Ectodermal cell (in vitro differentiated cells): ENCODE measurements at regions not wholly inside any gene's neighbourhood (a gene's known extent, or its start where the extent isn't known, plus 50 kb on each side); places are given as distances from the start of the nearest gene placed in this dataset.

ENCODE experiments used
- H3K27ac ChIP-seq: 2 replicates; pipeline ENCODE4 v1.7.0; 2013; ENCODE audit warnings: mild to moderate bottlenecking, low read depth, low read length; ENCODE audit not compliant: insufficient read depth, poor library complexity, severe bottlenecking
- H3K27me3 ChIP-seq: 2 replicates; pipeline ENCODE4 v1.7.0; 2013; ENCODE audit warnings: mild to moderate bottlenecking, low read length; ENCODE audit not compliant: insufficient read depth, control insufficient read depth, poor library complexity, severe bottlenecking
- H3K36me3 ChIP-seq: one replicate; pipeline ENCODE4 v1.7.0; 2013; ENCODE audit warnings: low read length; ENCODE audit not compliant: control insufficient read depth, insufficient read depth
- H3K4me1 ChIP-seq: one replicate; pipeline ENCODE4 v1.7.0; 2013; ENCODE audit warnings: low read length; ENCODE audit not compliant: control insufficient read depth, insufficient read depth
- H3K4me3 ChIP-seq: 2 replicates; pipeline ENCODE4 v1.7.0; 2013; ENCODE audit warnings: low read depth, low read length, control low read depth; ENCODE audit not compliant: insufficient read depth
- H3K9me3 ChIP-seq: 2 replicates; pipeline ENCODE4 v1.7.0; 2013; ENCODE audit warnings: mild to moderate bottlenecking, low read length, moderate library complexity; ENCODE audit not compliant: control insufficient read depth
- WGBS, 2 experiments: methylation state at CpG; one replicate each; pipeline ENCODE4 v1.1.7; 2013; ENCODE audit warnings: missing lambda C conversion rate in 2 of 2; 5-methylcytosine and 5-hydroxymethylcytosine counted together

DNA sequence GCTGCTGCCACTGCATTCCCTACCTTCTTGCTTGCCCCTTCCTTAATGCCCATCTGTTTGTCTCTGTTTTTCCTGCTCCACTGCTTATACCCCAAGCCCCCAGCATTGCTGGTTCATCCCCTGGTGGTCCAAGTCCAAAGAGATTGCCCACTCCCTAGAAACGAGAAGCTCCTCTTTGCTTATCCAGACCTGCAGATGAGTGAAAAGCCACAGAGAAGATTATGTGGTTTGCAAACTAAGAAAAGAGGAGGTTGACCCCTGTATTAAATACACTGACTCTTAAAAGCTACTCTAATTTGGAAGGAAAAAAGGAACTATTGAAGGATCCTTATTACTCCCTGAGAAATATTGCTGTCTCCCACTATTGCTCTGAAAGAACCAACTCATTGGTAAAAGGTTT, 146.8 kb upstream of the RAB4A start:
- Histone ChIP-seq H3K4me1 (no peaks in the 10 kb centered on the region), H3K36me3 (no peaks in the 10 kb centered on the region), H3K27ac (no peak overlapping the region), H3K27me3 (no peaks in the 10 kb centered on the region), H3K4me3 (no peak overlapping the region), H3K9me3 (no peaks in the 10 kb centered on the region)
- WGBS, 2 experiments, result 89 to 100% methylated on average over 1 of the region's 1 CpG

- no peaks in the 10 kb centered on the region for H3K9me3 ChIP-seq
- no peaks in the 10 kb centered on the region for H3K36me3 ChIP-seq
- H3K4me1 ChIP-seq, result no peaks in the 10 kb centered on the region
- H3K27me3 ChIP-seq, result no peaks in the 10 kb centered on the region
- H3K27ac ChIP-seq, result no peak overlapping the region
- WGBS, 2 experiments, result 86 to 90% methylated on average over 11 of the region's 11 CpGs
- H3K4me3 ChIP-seq, result no peak overlapping the region
Measured at GRCh38 chr1:229124520-229125124, 146.3 kb upstream of the RAB4A start.

- H3K4me1 ChIP-seq, result no peaks in the 10 kb centered on the region
- WGBS, 2 experiments, result 74 to 75% methylated on average over 2 of the region's 2 CpGs
- H3K4me3 ChIP-seq, result no peak overlapping the region
- H3K9me3 ChIP-seq, result no peaks in the 10 kb centered on the region
- no peak overlapping the region for H3K27ac ChIP-seq
- H3K27me3 ChIP-seq, result no peaks in the 10 kb centered on the region
- no peaks in the 10 kb centered on the region for H3K36me3 ChIP-seq
Measured at GRCh38 chr1:229127301-229127700, 143.6 kb upstream of the RAB4A start.

GRCh38 chr1:229128066-229128608, 142.8 kb upstream of the RAB4A start:
- Histone ChIP-seq H3K27ac (no peak overlapping the region), H3K36me3 (no peaks in the 10 kb centered on the region), H3K4me3 (no peak overlapping the region), H3K4me1 (no peaks in the 10 kb centered on the region), H3K9me3 (no peaks in the 10 kb centered on the region), H3K27me3 (no peaks in the 10 kb centered on the region)
- 87 to 92% methylated on average over 6 to 7 of the region's 7 CpGs for WGBS, 2 experiments

GRCh38 chr1:229129301-229130027, 141.4 kb upstream of the RAB4A start:
- no peak overlapping the region for H3K27ac ChIP-seq

DNA sequence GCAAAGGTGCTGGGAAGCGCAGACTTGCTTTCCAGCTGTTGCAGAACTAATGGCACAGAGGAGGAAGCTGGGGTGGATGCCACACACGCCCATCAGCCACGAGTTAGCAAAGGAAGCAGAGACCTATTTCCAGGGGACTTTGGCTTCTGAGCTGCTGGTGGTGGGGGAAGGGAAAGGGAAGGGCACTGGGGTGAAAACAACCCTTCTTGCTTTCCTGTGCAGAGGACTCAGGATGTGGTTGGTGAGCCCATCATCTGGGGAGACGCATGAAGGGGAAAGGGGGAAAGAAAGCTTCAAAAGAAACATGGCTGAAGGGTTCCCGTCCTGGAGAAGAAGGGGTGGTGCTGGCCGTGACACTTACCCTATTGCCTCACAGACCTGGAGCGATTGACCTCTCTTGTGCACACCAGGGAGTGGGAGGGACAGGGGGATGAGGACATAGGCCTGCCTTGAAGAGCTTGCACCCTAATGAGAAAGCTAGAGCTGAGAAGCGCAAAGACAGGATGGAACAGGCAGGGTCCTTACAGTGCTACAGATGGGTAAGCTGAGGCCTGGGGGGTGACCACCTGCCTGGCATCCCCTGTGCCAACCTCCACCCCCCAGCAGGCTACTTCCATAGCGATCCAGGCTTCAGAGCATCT, 140.8 kb upstream of the RAB4A start:
- WGBS, 2 experiments, result 85 to 91% methylated on average over 9 of the region's 9 CpGs
- Histone ChIP-seq H3K36me3 (peaks cover 4% of the 10 kb centered on the region), H3K27ac (no peak overlapping the region), H3K4me3 (no peak overlapping the region), H3K9me3 (peaks cover 2% of the 10 kb centered on the region), H3K27me3 (no peaks in the 10 kb centered on the region), H3K4me1 (no peaks in the 10 kb centered on the region)

More at GRCh38 chr1:229129301-229130027, 141.4 kb upstream of the RAB4A start:
- 85% methylated on average over 17 of the region's 17 CpGs for WGBS, 2 experiments
- H3K4me1 ChIP-seq, result no peaks in the 10 kb centered on the region
- peaks cover under 1% of the 10 kb centered on the region for H3K36me3 ChIP-seq
- no peaks in the 10 kb centered on the region for H3K27me3 ChIP-seq
- H3K4me3 ChIP-seq, result no peak overlapping the region
- no peaks in the 10 kb centered on the region for H3K9me3 ChIP-seq

DNA sequence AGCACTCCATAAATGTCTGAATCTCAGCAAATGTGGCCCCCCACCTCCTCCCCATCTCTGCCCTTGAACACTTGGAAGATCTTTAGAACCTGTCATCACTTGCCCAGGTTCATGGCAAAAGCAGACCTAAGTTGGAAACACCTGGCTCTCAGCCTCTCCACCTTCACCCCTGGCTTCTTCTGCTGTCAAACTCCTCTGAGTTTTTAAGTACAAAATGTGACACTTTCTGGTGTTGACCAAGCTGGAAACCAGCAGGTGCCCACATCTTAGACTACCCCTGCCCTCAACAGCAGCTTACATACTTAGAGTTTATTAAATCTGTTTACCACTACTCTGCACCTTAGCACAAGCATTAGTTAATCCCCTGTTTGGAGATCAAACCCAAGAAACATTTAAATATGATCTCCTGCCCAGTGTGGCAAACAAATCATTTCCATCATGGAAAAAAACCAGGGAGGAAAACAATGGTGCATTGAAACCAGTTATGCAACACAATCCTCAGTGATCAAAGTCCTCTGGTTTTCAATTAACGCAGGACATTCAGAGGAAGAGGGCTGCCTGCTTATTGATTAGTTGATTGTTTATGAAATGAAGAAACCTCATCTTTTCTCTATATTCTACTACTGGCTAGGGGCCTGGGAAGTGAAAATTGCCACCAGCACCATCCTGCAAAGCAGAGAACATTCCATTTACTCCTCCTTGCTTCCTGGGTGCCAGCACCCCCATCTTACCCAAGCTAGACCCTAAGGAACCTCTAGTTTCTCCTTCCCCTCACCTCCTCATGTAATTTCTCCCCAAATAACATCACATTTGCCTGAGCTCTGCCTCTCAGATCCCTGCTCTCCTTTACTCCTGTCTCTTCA, 139.4 kb upstream of the RAB4A start:
- Histone ChIP-seq H3K9me3 (peaks cover 2% of the 10 kb centered on the region), H3K36me3 (peaks cover 4% of the 10 kb centered on the region), H3K27me3 (no peaks in the 10 kb centered on the region), H3K4me1 (no peaks in the 10 kb centered on the region), H3K4me3 (no peak overlapping the region), H3K27ac (no peak overlapping the region)
- 86 to 100% methylated on average over 1 of the region's 1 CpG for WGBS, 2 experiments

- peaks cover 4% of the 10 kb centered on the region for H3K36me3 ChIP-seq
- H3K27me3 ChIP-seq, result no peaks in the 10 kb centered on the region
- no peak overlapping the region for H3K4me3 ChIP-seq
- no peaks in the 10 kb centered on the region for H3K4me1 ChIP-seq
- H3K9me3 ChIP-seq, result peaks cover 2% of the 10 kb centered on the region
- 95 to 96% methylated on average over 1 of the region's 1 CpG for WGBS, 2 experiments
- H3K27ac ChIP-seq, result no peak overlapping the region
Measured at GRCh38 chr1:229132106-229132443, 138.8 kb upstream of the RAB4A start.

GRCh38 chr1:229132706-229133105, 138.2 kb upstream of the RAB4A start:
- Histone ChIP-seq H3K9me3 (peaks cover 2% of the 10 kb centered on the region), H3K27me3 (no peaks in the 10 kb centered on the region), H3K4me3 (no peak overlapping the region), H3K27ac (no peak overlapping the region), H3K36me3 (peaks cover 4% of the 10 kb centered on the region), H3K4me1 (no peaks in the 10 kb centered on the region)

GRCh38 chr1:229133151-229133550, 137.8 kb upstream of the RAB4A start:
- Histone ChIP-seq H3K9me3 (peaks cover 2% of the 10 kb centered on the region), H3K4me1 (no peaks in the 10 kb centered on the region), H3K27me3 (no peaks in the 10 kb centered on the region), H3K27ac (no peak overlapping the region), H3K36me3 (peaks cover 4% of the 10 kb centered on the region), H3K4me3 (no peak overlapping the region)
- WGBS, 2 experiments, result 91 to 94% methylated on average over 2 of the region's 2 CpGs
